GM10266 (cell line): ENCODE measurements at regions not wholly inside any gene's neighbourhood (a gene's known extent, or its start where the extent isn't known, plus 50 kb on each side); places are given as distances from the start of the nearest gene placed in this dataset.

Experiments used
- DNase-seq: peaks from one replicate; pipeline ENCODE4 v3.0.0; 2012; ENCODE audit errors: extremely low spot score
- TF ChIP-seq, protein P1 (sequence below): IDR thresholded peaks from 2 replicates; pipeline ENCODE4 v1.5.1; 2012; ENCODE audit warnings: mild to moderate bottlenecking, low read depth; ENCODE audit not compliant: control insufficient read depth, insufficient read depth; ENCODE audit errors: missing control alignments

GRCh38 chr5:7053528-7054209 is 340.4 kb downstream of the TENT4A start:
- TF ChIP-seq, protein P1, sequence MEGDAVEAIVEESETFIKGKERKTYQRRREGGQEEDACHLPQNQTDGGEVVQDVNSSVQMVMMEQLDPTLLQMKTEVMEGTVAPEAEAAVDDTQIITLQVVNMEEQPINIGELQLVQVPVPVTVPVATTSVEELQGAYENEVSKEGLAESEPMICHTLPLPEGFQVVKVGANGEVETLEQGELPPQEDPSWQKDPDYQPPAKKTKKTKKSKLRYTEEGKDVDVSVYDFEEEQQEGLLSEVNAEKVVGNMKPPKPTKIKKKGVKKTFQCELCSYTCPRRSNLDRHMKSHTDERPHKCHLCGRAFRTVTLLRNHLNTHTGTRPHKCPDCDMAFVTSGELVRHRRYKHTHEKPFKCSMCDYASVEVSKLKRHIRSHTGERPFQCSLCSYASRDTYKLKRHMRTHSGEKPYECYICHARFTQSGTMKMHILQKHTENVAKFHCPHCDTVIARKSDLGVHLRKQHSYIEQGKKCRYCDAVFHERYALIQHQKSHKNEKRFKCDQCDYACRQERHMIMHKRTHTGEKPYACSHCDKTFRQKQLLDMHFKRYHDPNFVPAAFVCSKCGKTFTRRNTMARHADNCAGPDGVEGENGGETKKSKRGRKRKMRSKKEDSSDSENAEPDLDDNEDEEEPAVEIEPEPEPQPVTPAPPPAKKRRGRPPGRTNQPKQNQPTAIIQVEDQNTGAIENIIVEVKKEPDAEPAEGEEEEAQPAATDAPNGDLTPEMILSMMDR: no peak
- DNase-seq: no peak

DNA sequence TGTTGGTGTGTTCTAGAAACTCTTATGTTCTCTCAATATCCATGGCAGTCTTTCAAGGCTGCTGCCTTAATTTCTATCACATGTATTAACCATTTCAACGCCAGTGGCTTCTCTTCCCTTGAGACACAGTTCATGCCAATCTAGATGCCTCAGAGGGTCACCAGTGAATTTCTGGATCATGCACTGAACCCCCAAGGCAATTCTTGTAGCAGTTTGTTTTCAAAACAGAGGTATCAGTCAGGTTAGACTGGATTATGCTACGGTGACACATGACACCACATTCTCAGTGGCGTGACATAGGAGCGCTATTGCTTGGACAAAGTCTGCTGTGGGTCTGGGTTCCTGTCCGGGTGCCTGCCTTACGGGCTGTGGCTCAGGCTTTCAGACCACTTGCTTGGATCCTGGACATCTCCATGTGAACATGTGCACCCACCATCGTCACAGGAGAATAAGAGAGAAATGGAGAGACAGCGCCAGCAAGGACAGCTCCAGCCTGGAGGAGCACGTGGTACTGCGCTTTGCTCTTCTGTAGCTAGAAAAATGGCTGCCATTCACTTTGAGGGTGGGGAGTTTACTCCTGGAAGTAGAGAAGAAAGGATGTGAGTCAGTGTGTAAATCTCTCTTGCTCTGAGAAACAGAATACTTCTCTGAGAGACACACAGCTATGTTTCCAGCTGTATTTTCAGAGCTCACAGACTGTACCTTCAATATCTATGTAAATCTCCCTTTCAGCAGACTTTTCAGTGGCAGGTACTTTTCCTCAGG is 329.3 kb upstream of the ADCY2 start:
- DNase-seq: no peak
- TF ChIP-seq, protein P1: no peak

DNA sequence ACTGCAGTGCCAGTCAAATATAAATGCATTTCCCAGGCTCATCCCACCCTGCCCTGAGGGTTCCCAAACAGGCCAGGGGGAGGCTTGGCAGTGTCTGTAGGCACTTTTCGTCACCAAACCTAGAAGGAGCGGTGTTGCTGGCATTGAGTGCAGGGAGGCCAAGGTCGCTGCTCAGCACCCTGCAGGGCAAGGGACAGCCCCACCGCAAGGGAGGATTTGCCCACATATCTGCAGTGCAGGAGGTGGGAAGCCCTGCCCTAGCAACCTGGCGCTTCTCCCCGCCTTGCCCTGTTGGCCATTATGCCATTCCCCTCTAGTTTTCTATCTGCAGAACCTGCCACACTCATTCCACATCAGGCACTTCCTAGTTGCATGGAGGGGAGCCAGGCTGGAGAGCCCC is 327.8 kb upstream of the ADCY2 start:
- DNase-seq: no peak
- TF ChIP-seq, protein P1: no peak

DNA sequence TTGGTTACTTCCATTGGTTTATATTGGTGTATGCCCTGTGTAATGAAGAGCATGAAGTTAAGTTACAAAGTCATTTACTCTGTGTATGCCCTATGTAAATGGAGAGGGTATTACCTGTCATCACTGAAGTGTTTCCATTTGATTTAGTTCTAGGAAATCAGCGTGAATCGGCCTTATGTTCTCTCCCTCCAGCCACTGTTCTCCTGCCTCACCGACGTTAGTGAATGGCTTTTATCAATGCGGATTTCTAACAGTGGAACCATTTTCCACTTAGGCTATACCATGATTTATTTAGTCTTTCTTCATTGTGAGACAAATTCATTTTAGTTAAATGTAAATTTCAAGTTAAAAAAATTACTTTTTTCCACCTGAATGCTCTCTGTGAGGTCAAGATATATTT is 327.0 kb upstream of the ADCY2 start:
- TF ChIP-seq, protein P1: no peak
- DNase-seq: no peak

- no peak for DNase-seq
- TF ChIP-seq, protein P1: no peak
Measured at GRCh38 chr5:7072188-7072587, 323.8 kb upstream of the ADCY2 start.

DNA sequence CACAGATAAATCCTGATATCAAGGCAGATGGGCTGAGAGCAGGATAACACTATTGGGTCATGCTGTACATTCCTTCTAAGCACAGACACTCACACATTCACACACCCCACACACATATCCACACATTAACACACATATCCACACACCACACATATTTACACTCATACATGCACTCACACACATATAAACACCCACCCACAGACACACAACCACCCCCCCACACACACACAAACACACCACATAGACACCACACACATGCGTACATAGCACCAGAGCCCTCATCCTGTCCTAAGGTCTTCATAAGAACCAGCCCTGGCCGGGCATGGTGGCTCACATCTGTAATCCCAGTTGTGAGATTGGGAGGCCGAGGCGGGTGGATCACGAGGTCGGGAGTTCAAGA is 322.3 kb upstream of the ADCY2 start:
- DNase-seq: no peak
- TF ChIP-seq, protein P1: no peak

DNA sequence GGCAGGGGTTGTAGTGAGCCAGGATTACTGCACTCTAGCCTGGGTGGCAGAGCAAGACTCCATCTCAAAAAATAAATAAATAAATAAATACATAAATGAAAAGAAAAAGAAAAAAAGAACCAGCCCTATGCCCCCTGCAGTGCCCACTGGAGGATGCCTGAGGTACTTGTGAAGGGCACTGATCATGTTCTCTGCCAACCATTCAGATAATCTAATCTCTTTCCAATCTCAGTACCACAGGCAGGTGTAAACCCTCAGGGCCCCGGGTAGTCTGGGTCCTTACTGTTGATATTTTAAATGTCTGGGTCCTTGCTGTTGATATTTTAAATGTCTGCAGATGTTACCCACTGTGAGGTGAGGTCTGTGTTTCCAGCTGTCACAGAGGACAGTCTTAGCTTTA is 321.8 kb upstream of the ADCY2 start:
- DNase-seq: no peak
- TF ChIP-seq, protein P1: no peak
